A549 (cell line): ENCODE measurements at regions not wholly inside any gene's neighbourhood (a gene's known extent, or its start where the extent isn't known, plus 50 kb on each side); places are given as distances from the start of the nearest gene placed in this dataset.

Experiments
- ATAC-seq, 2 experiments: fragments of 200-7000 bp in 1 of 2; fragments of >200 bp in 1 of 2; cut with Nextera tagmentation in 1 of 2; cut with Tn5 transposase in 1 of 2; 3 replicates each; pipeline versions ENCODE4 v1.8.0 to v1.9.1; 2018 to 2020; ENCODE audit warnings: mild to moderate bottlenecking in 1 of 2, moderate library complexity in 1 of 2
- CTCF ChIA-PET: fragments of 300-600 bp; sonication (Branson Sonifier 250); formaldehyde crosslinking; extraction: SDS; loops from one replicate; lab custom pipeline; 2021; ENCODE audit warnings: antibody characterized with exemption, inconsistent platforms; lab: Yijun Ruan, JAX
- POLR2A ChIA-PET: fragments of 350-600 bp; formaldehyde crosslinking; extraction: SDS; loops from one replicate; lab custom pipeline; 2021; ENCODE audit warnings: antibody characterized with exemption, inconsistent platforms; lab: Yijun Ruan, JAX
- DNase-seq, 2 experiments: peaks; one replicate each; pipeline versions ENCODE4 v3.0.0 to v3.0.0-alpha.2; 2011 to 2016; ENCODE audit warnings: low read depth in 1 of 2, low spot score in 1 of 2
- FAIRE-seq: peaks from 2 replicates; lab custom pipeline; 2011; peaks lifted over from hg19 to GRCh38; lab: Jason Lieb, UNC
- H3K27ac ChIP-seq, 2 experiments: fragments of >200 bp; sonication (Bioruptor Twin); formaldehyde crosslinking; 3 replicates each; pipeline ENCODE4 v1.5.1; 2016 to 2017
- H3K4me1 ChIP-seq: fragments of >200 bp; sonication (Bioruptor Twin); formaldehyde crosslinking; 3 replicates; pipeline ENCODE4 v1.6.1; 2016
- H3K4me2 ChIP-seq: fragments of >200 bp; sonication (Bioruptor Twin); formaldehyde crosslinking; 3 replicates; pipeline ENCODE4 v1.6.1; 2016
- H3K4me3 ChIP-seq: fragments of >200 bp; sonication (Bioruptor Twin); formaldehyde crosslinking; 3 replicates; pipeline ENCODE4 v1.5.1; 2016
- H3K9me3 ChIP-seq: fragments of >200 bp; sonication (Bioruptor Twin); formaldehyde crosslinking; 3 replicates; pipeline ENCODE4 v1.6.1; 2016
- BHLHE40 ChIP-seq: IDR thresholded peaks from 2 replicates; pipeline ENCODE4 v1.6.1; 2012; ENCODE audit warnings: low read depth, low read length, inconsistent platforms
- CBX8 ChIP-seq: fragments of 200-600 bp; sonication (generic); IDR thresholded peaks from 2 replicates; pipeline ENCODE4 v1.6.1; 2016
- CEBPB ChIP-seq, 2 experiments: fragments of >200 bp in 1 of 2; sonication (Bioruptor Twin) in 1 of 2; formaldehyde crosslinking in 1 of 2; IDR thresholded peaks; 2 replicates each; pipeline ENCODE4 v1.6.1; 2012 to 2016
- CHD2 ChIP-seq: fragments of 150-350 bp; IDR thresholded peaks from 2 replicates; pipeline ENCODE4 v1.6.1; 2014; ENCODE audit warnings: low read length; ENCODE audit not compliant: partially characterized antibody
- CHD4 ChIP-seq: fragments of 200-600 bp; sonication (generic); IDR thresholded peaks from 2 replicates; pipeline ENCODE4 v1.6.1; 2016; ENCODE audit warnings: antibody characterized with exemption, mild to moderate bottlenecking, borderline replicate concordance
- EHF ChIP-seq: fragments of 250-450 bp; sonication (Bioruptor Pico); IDR thresholded peaks from 2 replicates; pipeline ENCODE4 v1.5.0; 2020; ENCODE audit warnings: mild to moderate bottlenecking
- FOSL2 ChIP-seq, 2 experiments: fragments of 450-650 bp in 1 of 2; fragments of >200 bp in 1 of 2; sonication (Bioruptor Twin) in 1 of 2; formaldehyde crosslinking; IDR thresholded peaks; 2 replicates each; pipeline versions ENCODE4 v1.5.0 to v1.6.1; 2016 to 2020; ENCODE audit warnings: mild to moderate bottlenecking in 1 of 2, moderate library complexity in 1 of 2
- GATA3 ChIP-seq: IDR thresholded peaks from 2 replicates; pipeline ENCODE4 v1.6.1; 2012; ENCODE audit warnings: borderline replicate concordance
- HEYL ChIP-seq: fragments of 250-450 bp; sonication (Bioruptor Pico); IDR thresholded peaks from 2 replicates; pipeline ENCODE4 v1.8.0; 2021; ENCODE audit warnings: mild to moderate bottlenecking, moderate library complexity
- HOXA7 ChIP-seq: fragments of 250-450 bp; sonication (Bioruptor Pico); IDR thresholded peaks from 2 replicates; pipeline ENCODE4 v1.5.0; 2020; ENCODE audit warnings: mild to moderate bottlenecking, moderate library complexity
- KDM1A ChIP-seq: fragments of 200-600 bp; sonication (generic); IDR thresholded peaks from 2 replicates; pipeline ENCODE4 v1.6.1; 2016; ENCODE audit warnings: low read depth, mild to moderate bottlenecking
- KDM5A ChIP-seq: fragments of 200-600 bp; sonication (generic); IDR thresholded peaks from 2 replicates; pipeline ENCODE4 v1.6.1; 2016; ENCODE audit warnings: antibody characterized with exemption, mild to moderate bottlenecking
- NFE2L2 ChIP-seq: fragments of 150-350 bp; conservative IDR thresholded peaks from 2 replicates; pipeline ENCODE4 v1.6.1; 2014; ENCODE audit warnings: low read length
- RARB ChIP-seq: fragments of 250-450 bp; sonication (Bioruptor Pico); IDR thresholded peaks from 2 replicates; pipeline ENCODE4 v1.8.0; 2021; ENCODE audit warnings: mild to moderate bottlenecking, moderate library complexity
- RCOR1 ChIP-seq: fragments of 150-350 bp; IDR thresholded peaks from 2 replicates; pipeline ENCODE4 v1.6.1; 2014; ENCODE audit warnings: antibody characterized with exemption, low read length, low read depth
- RNF2 ChIP-seq: fragments of 200-600 bp; sonication (generic); IDR thresholded peaks from 2 replicates; pipeline ENCODE4 v1.6.1; 2016; ENCODE audit warnings: low read depth, mild to moderate bottlenecking, antibody characterized with exemption, moderate library complexity, borderline replicate concordance
- SREBF2 ChIP-seq: fragments of 450-650 bp; IDR thresholded peaks from 2 replicates; pipeline ENCODE4 v1.6.1; 2014; ENCODE audit warnings: mild to moderate bottlenecking, moderate library complexity
- WGBS: methylation state at CpG from one replicate; pipeline ENCODE4 v1.1.6; 2017; ENCODE audit errors: missing lambda C conversion rate; 5-methylcytosine and 5-hydroxymethylcytosine counted together
- TF ChIP-seq, protein P1 (sequence below): IDR thresholded peaks from 2 replicates; pipeline ENCODE4 v1.6.1; 2012; ENCODE audit warnings: low read depth, borderline replicate concordance
- TF ChIP-seq, protein P2 (sequence below): IDR thresholded peaks from 2 replicates; pipeline ENCODE4 v1.6.1; 2012
- TF ChIP-seq, protein P3 (sequence below): fragments of 250-450 bp; sonication (Bioruptor Pico); IDR thresholded peaks from 2 replicates; pipeline ENCODE4 v1.5.0; 2020; ENCODE audit warnings: low read depth, mild to moderate bottlenecking, moderate library complexity
- TF ChIP-seq, protein P4 (sequence below): fragments of 450-650 bp; IDR thresholded peaks from 2 replicates; pipeline ENCODE4 v1.6.1; 2014; ENCODE audit warnings: antibody characterized with exemption

DNA sequence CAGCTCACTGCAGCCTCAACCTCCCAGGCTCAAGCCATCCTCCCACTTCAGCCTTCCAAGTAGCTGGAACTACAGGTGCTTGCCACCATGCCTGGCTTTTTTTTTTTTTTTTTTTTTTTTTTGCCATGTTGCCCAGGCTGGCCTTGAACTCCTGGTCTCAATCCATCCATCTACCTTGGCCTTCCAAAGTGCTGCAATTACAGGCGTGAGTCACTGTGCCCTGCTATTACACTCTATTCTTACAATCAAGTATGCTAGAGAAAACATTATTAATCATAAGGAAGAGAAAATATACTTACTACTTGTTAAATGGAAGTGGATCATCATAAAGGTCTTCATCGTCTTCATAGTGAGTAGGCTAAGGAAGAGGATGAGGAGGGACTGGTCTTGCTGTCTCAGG, 93.3 kb upstream of the DOCK9 start:
- Histone ChIP-seq H3K4me1 (peaks cover 20% of the 10 kb centered on the region), H3K9me3 (peaks cover 27% of the 10 kb centered on the region), H3K4me3 (no peak overlapping the region), H3K27ac (no peak overlapping the region), H3K4me2 (no peak overlapping the region)
- no peak for DNase-seq
- 96% methylated on average over 2 of the region's 2 CpGs for WGBS
- CTCF ChIA-PET: interaction anchor here (1.2 kb wide), 1 partner anchor 22 kb away, joined by 4 read pairs; no protein-coding TSS in a partner anchor
- ATAC-seq: no peak
- no peak for FAIRE-seq
- POLR2A ChIA-PET: interaction anchor here (0.6 kb wide), 1 partner anchor 27 kb away, joined by 3 read pairs; no protein-coding TSS in a partner anchor
- TF ChIP-seq, protein P1, sequence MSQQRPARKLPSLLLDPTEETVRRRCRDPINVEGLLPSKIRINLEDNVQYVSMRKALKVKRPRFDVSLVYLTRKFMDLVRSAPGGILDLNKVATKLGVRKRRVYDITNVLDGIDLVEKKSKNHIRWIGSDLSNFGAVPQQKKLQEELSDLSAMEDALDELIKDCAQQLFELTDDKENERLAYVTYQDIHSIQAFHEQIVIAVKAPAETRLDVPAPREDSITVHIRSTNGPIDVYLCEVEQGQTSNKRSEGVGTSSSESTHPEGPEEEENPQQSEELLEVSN: no peak
- no peak for TF ChIP-seq BHLHE40
- TF ChIP-seq KDM1A: no peak
- no peak for TF ChIP-seq CHD2
- TF ChIP-seq, protein P2, sequence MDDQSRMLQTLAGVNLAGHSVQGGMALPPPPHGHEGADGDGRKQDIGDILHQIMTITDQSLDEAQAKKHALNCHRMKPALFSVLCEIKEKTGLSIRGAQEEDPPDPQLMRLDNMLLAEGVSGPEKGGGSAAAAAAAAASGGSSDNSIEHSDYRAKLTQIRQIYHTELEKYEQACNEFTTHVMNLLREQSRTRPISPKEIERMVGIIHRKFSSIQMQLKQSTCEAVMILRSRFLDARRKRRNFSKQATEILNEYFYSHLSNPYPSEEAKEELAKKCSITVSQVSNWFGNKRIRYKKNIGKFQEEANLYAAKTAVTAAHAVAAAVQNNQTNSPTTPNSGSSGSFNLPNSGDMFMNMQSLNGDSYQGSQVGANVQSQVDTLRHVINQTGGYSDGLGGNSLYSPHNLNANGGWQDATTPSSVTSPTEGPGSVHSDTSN: no peak
- TF ChIP-seq GATA3: no peak
- TF ChIP-seq, protein P3, sequence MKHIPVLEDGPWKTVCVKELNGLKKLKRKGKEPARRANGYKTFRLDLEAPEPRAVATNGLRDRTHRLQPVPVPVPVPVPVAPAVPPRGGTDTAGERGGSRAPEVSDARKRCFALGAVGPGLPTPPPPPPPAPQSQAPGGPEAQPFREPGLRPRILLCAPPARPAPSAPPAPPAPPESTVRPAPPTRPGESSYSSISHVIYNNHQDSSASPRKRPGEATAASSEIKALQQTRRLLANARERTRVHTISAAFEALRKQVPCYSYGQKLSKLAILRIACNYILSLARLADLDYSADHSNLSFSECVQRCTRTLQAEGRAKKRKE (CRISPR knock-in tag): no peak
- no peak for TF ChIP-seq HOXA7 (CRISPR knock-in tag)
- TF ChIP-seq SREBF2: no peak

DNA sequence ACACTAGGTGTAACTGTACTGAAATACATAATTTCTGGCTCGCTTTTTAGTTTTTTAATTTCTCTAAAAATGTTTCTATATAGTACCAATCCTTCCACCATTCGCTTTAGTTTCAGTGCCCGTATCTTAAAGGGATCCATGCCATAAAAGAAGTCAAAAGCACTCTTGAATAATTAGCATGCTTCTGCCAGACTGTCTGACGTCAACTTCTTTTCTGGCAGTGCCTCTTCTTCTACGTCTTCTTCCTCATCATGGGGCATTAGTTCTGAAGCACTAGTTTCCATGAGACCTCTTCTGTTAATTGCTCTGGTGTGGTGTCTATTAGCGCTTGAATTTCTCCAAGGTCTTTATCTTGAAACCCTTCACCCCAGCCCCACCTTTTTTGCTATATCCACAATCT, 93.8 kb upstream of the DOCK9 start:
- DNase-seq: no peak
- CTCF ChIA-PET: interaction anchor here (1.2 to 1.3 kb wide), 2 partner anchors 15 to 22 kb away, joined by 3 to 4 read pairs; no protein-coding TSS in a partner anchor
- TF ChIP-seq KDM5A (no peak), RARB (no peak), CHD4 (no peak), NFE2L2 (no peak), SREBF2 (no peak), EHF (CRISPR knock-in tag) (no peak), HEYL (CRISPR knock-in tag) (no peak), FOSL2 (IDR thresholded peaks at IDR 0.05) (no peak), FOSL2 (CRISPR knock-in tag; IDR thresholded peaks at IDR 0.05) (no peak), RNF2 (no peak), RCOR1 (no peak), CBX8 (no peak), CEBPB (IDR thresholded peaks at IDR 0.05) (no peak)
- TF ChIP-seq, protein P4, sequence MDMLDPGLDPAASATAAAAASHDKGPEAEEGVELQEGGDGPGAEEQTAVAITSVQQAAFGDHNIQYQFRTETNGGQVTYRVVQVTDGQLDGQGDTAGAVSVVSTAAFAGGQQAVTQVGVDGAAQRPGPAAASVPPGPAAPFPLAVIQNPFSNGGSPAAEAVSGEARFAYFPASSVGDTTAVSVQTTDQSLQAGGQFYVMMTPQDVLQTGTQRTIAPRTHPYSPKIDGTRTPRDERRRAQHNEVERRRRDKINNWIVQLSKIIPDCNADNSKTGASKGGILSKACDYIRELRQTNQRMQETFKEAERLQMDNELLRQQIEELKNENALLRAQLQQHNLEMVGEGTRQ: no peak
- TF ChIP-seq, protein P1: no peak
- TF ChIP-seq, all 56 proteins: peak for 0
- 78% methylated on average over 6 of the region's 6 CpGs for WGBS
- Histone ChIP-seq H3K27ac (no peak overlapping the region), H3K4me3 (no peak overlapping the region), H3K4me2 (no peak overlapping the region), H3K4me1 (peaks cover 20% of the 10 kb centered on the region), H3K9me3 (peaks cover 22% of the 10 kb centered on the region)
- ATAC-seq (no peak), FAIRE-seq (no peak)
- POLR2A ChIA-PET: no interaction called here
